Keratinocyte (primary cell): ENCODE measurements at regions not wholly inside any gene's neighbourhood (a gene's known extent, or its start where the extent isn't known, plus 50 kb on each side); places are given as distances from the start of the nearest gene placed in this dataset.

Experiments
- DNase-seq: peaks from one replicate; pipeline ENCODE4 v3.0.0-alpha.2; 2011; ENCODE audit warnings: low read depth, missing footprints, low spot score
- FAIRE-seq: peaks from 2 replicates; lab custom pipeline; 2011; peaks lifted over from hg19 to GRCh38; lab: Jason Lieb, UNC
- H2AFZ ChIP-seq: 2 replicates; pipeline ENCODE4 v1.6.0; 2012; ENCODE audit warnings: low read length, control low read depth, inconsistent platforms; ENCODE audit not compliant: control insufficient read depth
- H3K27ac ChIP-seq: 2 replicates; pipeline ENCODE4 v1.5.1; 2011; ENCODE audit warnings: low read length; ENCODE audit not compliant: control insufficient read depth, insufficient read depth
- H3K27me3 ChIP-seq: 3 replicates; pipeline ENCODE4 v1.6.0; 2011; ENCODE audit warnings: low read length; ENCODE audit not compliant: control insufficient read depth, insufficient read depth; ENCODE audit errors: extremely low read depth
- H3K36me3 ChIP-seq, 2 experiments: 2 replicates in 1 of 2; 3 replicates in 1 of 2; pipeline ENCODE4 v1.5.1; 2011; ENCODE audit warnings: low read length in 2 of 2, mild to moderate bottlenecking in 1 of 2; ENCODE audit not compliant: control insufficient read depth in 2 of 2, insufficient read depth in 2 of 2; ENCODE audit errors: extremely low read depth in 1 of 2
- H3K4me1 ChIP-seq: 3 replicates; pipeline ENCODE4 v1.5.1; 2011; ENCODE audit warnings: low read length; ENCODE audit not compliant: control insufficient read depth, insufficient read depth; ENCODE audit errors: extremely low read depth
- H3K4me2 ChIP-seq: 3 replicates; pipeline ENCODE4 v1.6.0; 2011; ENCODE audit warnings: low read depth, low read length; ENCODE audit not compliant: control insufficient read depth, insufficient read depth; ENCODE audit errors: extremely low read depth
- H3K4me3 ChIP-seq, 3 experiments: fragments of 200-600 bp in 1 of 3; sonication (generic) in 1 of 3; 2 replicates in 2 of 3; 3 replicates in 1 of 3; pipeline ENCODE4 v1.5.1; 2011 to 2016; ENCODE audit warnings: low read length in 3 of 3, mild to moderate bottlenecking in 3 of 3, control low read depth in 2 of 3, inconsistent platforms in 1 of 3, low read depth in 1 of 3, mixed read lengths in 1 of 3, mixed run types in 1 of 3, moderate library complexity in 1 of 3; ENCODE audit not compliant: control insufficient read depth in 2 of 3, insufficient read depth in 2 of 3; ENCODE audit errors: extremely low read depth in 1 of 3
- H3K79me2 ChIP-seq: 2 replicates; pipeline ENCODE4 v1.6.0; 2012; ENCODE audit warnings: low read length; ENCODE audit not compliant: control insufficient read depth, insufficient read depth
- H3K9ac ChIP-seq: 3 replicates; pipeline ENCODE4 v1.6.0; 2011; ENCODE audit warnings: low read length; ENCODE audit not compliant: control insufficient read depth, insufficient read depth; ENCODE audit errors: extremely low read depth
- H3K9me1 ChIP-seq: 3 replicates; pipeline ENCODE4 v1.6.0; 2011; ENCODE audit warnings: low read length; ENCODE audit not compliant: control insufficient read depth, insufficient read depth; ENCODE audit errors: extremely low read depth
- H3K9me3 ChIP-seq: 2 replicates; pipeline ENCODE4 v1.5.1; 2012; ENCODE audit warnings: low read depth, low read length; ENCODE audit not compliant: control insufficient read depth
- H4K20me1 ChIP-seq: 3 replicates; pipeline ENCODE4 v1.6.0; 2011; ENCODE audit warnings: low read length; ENCODE audit not compliant: control insufficient read depth, insufficient read depth; ENCODE audit errors: extremely low read depth
- CTCF ChIP-seq, 3 experiments: IDR thresholded peaks in 1 of 3; conservative IDR thresholded peaks in 1 of 3; optimal IDR thresholded peaks in 1 of 3; 2 replicates in 2 of 3; 3 replicates in 1 of 3; pipeline versions ENCODE3 to v1.5.1; 2011; ENCODE audit warnings: low read length in 3 of 3, mild to moderate bottlenecking in 3 of 3, moderate library complexity in 2 of 3, control low read depth in 1 of 3, inconsistent platforms in 1 of 3; ENCODE audit not compliant: insufficient read depth in 2 of 3; ENCODE audit errors: extremely low read depth in 1 of 3
- EZH2 ChIP-seq: IDR thresholded peaks from one replicate; pipeline ENCODE4 v1.6.1; 2012; ENCODE audit warnings: inconsistent platforms, mild to moderate bottlenecking, low read length, moderate library complexity
- dilution Hi-C: fragments of 300-500 bp; cut with MboI; formaldehyde crosslinking; loops from one replicate; pipeline ENCODE4 v1.7.0; 2020; ENCODE audit warnings: low sequenced_read_pairs; ENCODE audit not compliant: extremely low pct_ligation_motif_present

DNA sequence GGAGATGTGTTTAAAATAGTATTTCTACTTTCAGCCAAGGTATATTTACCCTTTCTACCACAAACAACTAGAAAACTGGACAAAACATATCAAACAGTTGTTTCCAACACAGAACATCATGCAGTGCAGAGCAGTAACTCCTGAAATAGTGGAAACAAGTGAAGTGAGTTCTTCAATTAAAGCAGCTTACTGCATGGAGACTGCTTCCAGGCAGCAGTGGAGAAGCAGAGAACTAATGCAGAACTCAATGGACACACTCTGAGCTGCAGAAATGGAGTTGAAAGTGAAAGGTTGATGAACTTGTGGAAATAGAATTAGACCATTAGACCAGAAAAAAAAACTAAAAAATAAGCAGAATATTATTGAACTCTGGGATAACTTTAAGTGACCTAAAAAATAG lies 478.9 kb downstream of the CNTN6 start:
- TF ChIP-seq CTCF (optimal IDR thresholded peaks at IDR 0.05 in 1 of 3, IDR thresholded peaks at IDR 0.05 in 1 of 3, conservative IDR thresholded peaks at IDR 0.05 in 1 of 3; ENCODE audit: extremely low read depth in 1 of 3, insufficient read depth in 2 of 3, low read length in 3 of 3) (no peak), EZH2 (no peak)
- Histone ChIP-seq H2AFZ (no peak overlapping the region), H3K9me3 (no peaks in the 10 kb centered on the region), H3K27ac (no peak overlapping the region), H3K4me3 (no peak overlapping the region), H3K4me2 (no peak overlapping the region), H3K36me3 (no peaks in the 10 kb centered on the region), H3K27me3 (no peaks in the 10 kb centered on the region), H3K9me1 (no peaks in the 10 kb centered on the region), H3K9ac (no peak overlapping the region), H4K20me1 (no peaks in the 10 kb centered on the region), H3K79me2 (no peaks in the 10 kb centered on the region), H3K4me1 (no peaks in the 10 kb centered on the region)
- DNase-seq, result no peak
- dilution Hi-C loops, result no loop called here
- FAIRE-seq, result no peak

DNA sequence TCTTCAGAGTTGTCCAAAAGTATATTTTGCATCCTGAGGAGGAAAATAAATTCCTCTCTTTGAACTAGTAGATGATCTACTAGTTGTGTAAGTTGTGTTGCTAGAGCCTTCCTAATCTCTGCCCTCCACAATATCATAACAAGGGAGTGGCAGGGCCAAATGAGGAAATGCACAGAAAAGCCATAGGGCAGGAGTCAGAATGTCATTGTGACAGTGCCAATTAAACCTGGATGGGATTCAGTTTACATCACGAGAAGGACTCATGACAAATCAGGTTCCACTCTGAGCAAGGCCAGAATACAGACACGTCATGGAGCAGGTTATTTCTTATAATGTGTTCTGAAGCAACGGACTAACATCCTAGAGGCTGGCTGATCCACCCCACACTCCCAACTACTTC lies 483.2 kb downstream of the CNTN6 start:
- dilution Hi-C loops, result no loop called here
- H3K36me3 ChIP-seq, result no peaks in the 10 kb centered on the region
- no peaks in the 10 kb centered on the region for H3K27me3 ChIP-seq
- no peak overlapping the region for H3K4me2 ChIP-seq
- H2AFZ ChIP-seq, result no peak overlapping the region
- H3K9me1 ChIP-seq, result no peaks in the 10 kb centered on the region
- H3K27ac ChIP-seq, result no peak overlapping the region
- no peaks in the 10 kb centered on the region for H3K4me1 ChIP-seq
- FAIRE-seq, result no peak
- H3K9ac ChIP-seq, result no peak overlapping the region
- H3K79me2 ChIP-seq, result no peaks in the 10 kb centered on the region
- no peak overlapping the region for H3K4me3 ChIP-seq
- no peaks in the 10 kb centered on the region for H4K20me1 ChIP-seq
- TF ChIP-seq CTCF (optimal IDR thresholded peaks at IDR 0.05 in 1 of 3, IDR thresholded peaks at IDR 0.05 in 1 of 3, conservative IDR thresholded peaks at IDR 0.05 in 1 of 3; ENCODE audit: extremely low read depth in 1 of 3, insufficient read depth in 2 of 3, low read length in 3 of 3) (no peak), EZH2 (no peak)
- no peak for DNase-seq
- no peaks in the 10 kb centered on the region for H3K9me3 ChIP-seq
